HG02623 (cell line): ENCODE measurements at regions not wholly inside any gene's neighbourhood (a gene's known extent, or its start where the extent isn't known, plus 50 kb on each side); places are given as distances from the start of the nearest gene placed in this dataset.

ENCODE experiments used
- ATAC-seq: cut with Tn5 transposase; IDR thresholded peaks from one replicate; pipeline ENCODE4 v1.9.1; 2021; ENCODE audit warnings: moderate library complexity; ENCODE audit not compliant: unreplicated experiment

DNA sequence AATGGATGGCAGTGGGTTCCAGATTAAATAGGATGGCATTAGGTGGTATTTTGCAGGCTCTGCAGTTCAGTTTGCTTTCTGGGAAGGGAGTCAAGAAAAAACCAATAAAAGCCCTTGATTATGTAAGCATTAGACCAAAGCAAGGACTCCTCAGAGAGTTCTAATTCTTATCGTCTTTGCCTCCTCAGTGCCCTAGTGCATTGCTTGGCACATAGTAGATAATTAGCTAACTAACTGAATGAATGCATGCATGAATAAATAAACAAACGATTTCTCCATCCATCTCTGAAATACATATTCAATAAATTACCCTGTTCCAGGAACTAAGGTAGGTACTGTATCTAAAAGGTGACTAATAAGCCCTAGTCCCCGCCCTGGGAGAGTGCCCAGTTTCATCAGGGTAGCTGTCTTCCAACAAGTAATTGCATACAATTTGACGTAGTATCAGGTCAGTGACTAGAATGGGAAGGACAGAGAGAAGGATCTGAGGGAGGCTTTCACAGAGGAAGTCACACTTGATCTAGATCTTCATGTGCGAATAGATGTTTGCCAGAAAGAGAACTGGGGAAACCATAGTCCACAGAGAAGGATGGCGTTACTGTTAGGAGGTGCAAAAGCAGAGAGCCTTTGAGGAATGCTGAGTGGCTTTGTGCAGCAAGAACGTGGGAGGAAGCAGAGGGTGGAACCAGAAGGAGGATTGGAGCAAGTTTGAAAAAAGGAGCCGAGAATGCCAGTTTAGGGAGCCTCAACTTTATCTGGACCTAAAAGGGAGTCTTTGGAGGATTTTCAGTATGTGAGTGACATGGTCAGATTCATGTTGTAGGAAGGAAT is 111.4 kb downstream of the TBX19 start:
- no peak for ATAC-seq

GRCh38 chr1:168390271-168390670 is 109.6 kb downstream of the TBX19 start:
- no peak for ATAC-seq

GRCh38 chr1:168387781-168388760 is 107.4 kb downstream of the TBX19 start:
- no peak for ATAC-seq

DNA sequence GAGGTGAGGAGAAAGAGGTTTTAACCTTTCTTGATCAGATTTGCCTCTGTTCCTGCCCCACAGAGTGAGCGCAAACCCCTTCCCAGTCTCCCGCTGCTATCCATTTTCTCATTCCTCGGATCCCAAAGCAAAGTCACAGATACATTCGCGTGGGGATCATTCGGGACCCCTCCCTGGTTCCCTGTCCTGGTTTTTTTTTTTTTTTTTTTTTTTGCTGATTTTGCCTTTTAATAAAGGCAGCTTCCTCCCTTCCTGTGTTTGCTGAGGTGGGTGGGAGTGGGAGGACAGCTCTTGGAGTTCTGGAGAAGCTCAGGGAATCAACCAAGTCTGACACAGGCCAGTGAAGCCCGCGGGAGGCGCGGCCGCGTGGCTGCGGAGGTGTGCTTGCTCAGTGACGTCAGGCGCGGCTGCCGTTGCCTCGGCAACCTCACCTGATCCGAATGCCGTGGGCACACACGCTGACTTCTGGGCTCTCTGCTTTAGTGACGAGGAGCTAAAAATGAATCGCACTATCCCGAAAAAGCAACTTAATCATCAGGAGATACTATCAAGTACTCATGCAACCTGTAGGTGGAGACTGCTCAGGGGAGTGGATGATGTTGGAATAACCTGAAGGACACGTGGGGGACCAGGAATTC is 106.4 kb downstream of the TBX19 start:
- no peak for ATAC-seq

DNA sequence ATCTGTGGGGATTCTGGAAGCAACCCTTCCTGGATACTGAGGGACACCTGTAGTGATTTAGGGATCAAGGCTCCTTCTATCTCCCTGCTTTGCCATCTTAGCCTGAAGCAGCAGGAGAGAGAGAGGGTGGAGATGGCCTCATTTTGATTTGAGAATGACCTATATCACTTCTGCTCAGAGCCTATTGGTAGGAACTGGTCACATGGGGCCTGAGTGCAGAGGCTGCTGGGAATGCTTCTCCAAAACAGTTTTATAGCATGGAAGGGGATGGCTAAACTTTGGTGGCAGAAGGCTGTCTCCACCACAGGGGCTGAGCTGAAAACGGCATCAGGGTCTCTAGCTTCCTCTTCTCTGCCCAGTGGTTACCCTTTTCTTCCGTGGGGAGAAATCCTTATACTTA is 105.8 kb downstream of the TBX19 start:
- no peak for ATAC-seq

- no peak for ATAC-seq
Measured at GRCh38 chr1:168381850-168382249, 101.2 kb downstream of the TBX19 start.

DNA sequence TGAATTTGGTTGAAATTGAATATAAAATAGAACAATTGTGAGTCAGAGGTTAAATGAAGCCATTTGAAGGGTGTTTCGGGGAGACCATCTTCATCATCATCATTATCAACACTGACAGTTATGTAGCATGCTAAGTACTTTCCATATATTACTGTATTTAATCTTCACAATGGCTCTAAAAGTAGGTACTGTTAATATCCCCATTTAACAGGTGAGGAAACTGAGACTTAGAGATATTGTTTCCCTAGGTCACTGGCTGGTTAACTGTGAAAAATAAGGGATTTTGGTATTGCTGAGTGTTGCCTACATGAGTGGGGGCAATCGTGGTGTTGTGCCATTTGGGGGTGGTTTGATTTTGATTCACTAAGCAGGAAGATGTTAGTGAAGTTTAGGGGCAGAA is 100.3 kb downstream of the TBX19 start:
- ATAC-seq: no peak

GRCh38 chr1:168379104-168379860 is 98.6 kb downstream of the TBX19 start:
- no peak for ATAC-seq

DNA sequence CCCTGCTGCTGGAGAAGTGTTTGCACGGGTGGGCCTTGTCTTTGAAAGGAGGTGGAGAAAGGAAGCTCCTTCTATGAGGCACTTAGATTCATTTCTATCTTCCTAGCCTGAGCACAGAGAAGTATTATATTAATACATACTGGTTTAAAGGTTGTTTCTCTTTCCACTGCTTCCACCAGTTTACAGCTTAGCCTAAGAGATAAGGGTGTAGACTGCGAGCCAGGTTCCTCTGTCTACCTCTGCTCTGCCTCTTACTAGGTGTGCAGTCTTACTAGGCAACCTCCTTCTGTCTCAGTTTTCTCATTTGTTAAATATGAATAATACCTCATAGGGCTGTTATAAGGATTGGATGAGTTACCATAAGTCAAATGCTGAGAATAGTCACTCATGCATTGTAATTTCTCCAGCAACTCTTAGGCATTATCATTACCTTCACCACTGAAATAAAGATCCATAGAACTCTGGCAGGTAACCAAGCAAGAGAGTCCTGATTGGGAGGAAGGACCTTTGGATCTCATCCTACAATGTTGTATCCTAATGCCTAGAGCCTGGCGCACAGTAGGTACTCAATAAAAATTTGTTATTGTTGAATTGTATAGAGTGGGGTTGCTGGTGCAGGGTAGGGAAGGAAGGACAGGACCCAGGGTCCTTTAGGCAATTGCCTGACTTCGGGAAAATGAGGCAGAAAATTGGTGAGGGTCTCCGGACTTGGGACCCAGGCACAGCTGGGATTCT is 95.1 kb downstream of the TBX19 start:
- ATAC-seq: no peak

GRCh38 chr1:168374566-168374965 is 93.9 kb downstream of the TBX19 start:
- ATAC-seq: no peak

- ATAC-seq: no peak
Measured at GRCh38 chr1:168373869-168374268, 93.2 kb downstream of the TBX19 start.

GRCh38 chr1:168372861-168373371 is 92.2 kb downstream of the TBX19 start:
- ATAC-seq: no peak

DNA sequence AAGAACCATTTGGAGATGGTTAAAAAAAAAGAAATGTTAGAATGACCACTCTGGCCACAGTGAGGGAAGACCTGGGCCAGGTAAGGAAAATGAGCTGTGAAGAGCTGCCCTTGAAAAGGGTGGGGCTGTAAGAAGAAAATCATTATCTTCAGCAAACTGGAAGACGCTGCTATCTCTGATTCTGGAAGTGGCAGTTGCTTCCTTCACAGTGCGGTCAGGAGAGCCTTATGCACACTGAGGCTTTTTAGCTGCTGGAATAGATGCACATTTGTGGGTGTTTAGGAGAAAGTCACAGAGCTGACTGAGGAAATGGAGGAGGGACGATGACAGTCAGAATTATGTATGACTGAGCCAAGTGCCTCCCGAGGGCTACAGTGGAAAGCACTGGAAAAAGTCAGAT is 91.6 kb downstream of the TBX19 start:
- ATAC-seq: no peak

- ATAC-seq: no peak
Measured at GRCh38 chr1:168371477-168371876, 90.8 kb downstream of the TBX19 start.

DNA sequence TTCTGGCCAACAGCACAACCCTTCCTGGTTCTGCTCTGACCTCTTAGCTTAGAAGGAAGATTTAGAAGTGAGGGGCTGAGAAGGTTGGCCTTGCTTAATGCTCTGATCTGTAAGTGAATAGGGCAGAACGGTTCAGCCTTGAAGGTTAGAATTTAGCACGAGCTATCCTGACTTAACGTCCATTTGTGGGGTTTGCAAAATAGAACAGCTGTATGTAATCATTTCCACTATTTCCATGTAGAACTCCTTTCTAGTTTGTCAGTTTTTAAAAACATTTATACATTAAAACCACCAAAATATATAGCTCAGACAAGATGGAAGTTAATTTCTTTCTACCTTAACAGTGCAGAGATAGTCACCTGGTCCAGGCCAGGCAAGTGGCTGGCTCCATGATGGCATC is 89.9 kb downstream of the TBX19 start:
- no peak for ATAC-seq

DNA sequence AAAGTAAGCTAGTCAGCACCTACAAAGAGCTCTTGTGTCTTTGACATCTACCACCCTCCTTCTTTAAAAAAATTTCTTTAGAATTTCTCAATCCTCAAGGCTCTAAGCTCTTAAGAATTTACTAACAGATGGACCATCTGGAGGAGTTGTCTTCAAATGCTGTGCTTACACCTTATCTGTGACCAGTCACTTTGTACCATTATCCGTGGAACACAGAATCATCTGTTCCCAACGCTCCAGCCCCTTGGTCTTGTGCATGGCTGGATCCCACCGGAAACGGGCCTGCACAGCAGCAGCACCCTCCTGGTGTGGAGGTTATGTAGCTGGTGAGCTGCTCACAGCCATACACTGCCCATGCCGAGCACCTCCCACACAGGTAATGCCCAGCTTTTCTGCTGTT is 89.0 kb downstream of the TBX19 start:
- no peak for ATAC-seq

- ATAC-seq: no peak
Measured at GRCh38 chr1:168368131-168368530, 87.5 kb downstream of the TBX19 start.

DNA sequence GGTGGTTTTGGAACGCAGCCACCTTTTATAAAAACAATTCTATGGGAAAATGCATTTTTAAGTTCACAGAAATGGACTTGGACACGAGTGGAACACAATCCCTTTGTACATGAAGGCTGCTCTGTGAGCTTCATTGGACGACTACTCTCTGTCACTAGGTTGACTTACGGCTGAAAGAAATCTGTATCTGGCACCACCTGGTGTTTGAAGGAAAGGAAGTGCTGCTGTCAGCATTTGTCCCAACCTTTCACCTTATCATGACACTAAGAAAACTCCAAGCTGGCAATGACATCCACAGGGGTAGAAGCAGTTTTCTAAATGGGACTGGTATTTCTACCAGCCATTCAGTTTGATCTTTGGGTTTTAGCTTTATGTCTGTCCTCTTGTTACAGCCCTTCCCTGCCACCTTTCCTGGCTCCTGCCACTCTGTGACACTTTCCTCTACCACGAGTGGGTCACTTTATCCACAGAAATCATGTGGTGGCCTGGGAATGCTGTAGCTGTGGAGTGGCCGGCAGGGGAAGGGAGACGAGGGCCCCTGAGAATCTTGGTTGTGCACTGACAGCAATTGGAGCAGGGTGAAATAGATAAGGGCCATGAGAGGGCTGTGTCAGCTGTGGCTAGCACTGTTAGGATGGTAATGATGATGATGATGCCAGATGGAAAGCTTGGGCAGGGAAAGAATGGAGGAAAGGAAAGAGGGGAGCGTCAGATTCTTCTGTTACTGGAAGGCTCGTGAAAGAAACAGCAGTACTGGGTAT is 85.2 kb downstream of the TBX19 start:
- ATAC-seq: no peak
